Caco-2 (cell line): ENCODE measurements at regions not wholly inside any gene's neighbourhood (a gene's known extent, or its start where the extent isn't known, plus 50 kb on each side); places are given as distances from the start of the nearest gene placed in this dataset.

Source experiments
- BruUV-seq: library from RNA; stranded (reverse); fragments of 400-500 nt; replicated peaks from 2 replicates; lab custom pipeline; 2021; lab: Mats Ljungman, UMichigan
- CTCF ChIA-PET: fragments of 300-600 bp; sonication (Branson Sonifier 250); formaldehyde crosslinking; loops from one replicate; lab custom pipeline; 2022; ENCODE audit warnings: antibody characterized with exemption; lab: Charles Lee
- POLR2A ChIA-PET: fragments of 300-600 bp; sonication (Branson Sonifier 250); formaldehyde crosslinking; loops from one replicate; lab custom pipeline; 2022; ENCODE audit warnings: antibody characterized with exemption; lab: Charles Lee
- DNase-seq, 2 experiments: peaks; one replicate each; pipeline versions ENCODE4 v3.0.0 to v3.0.0-alpha.2; 2020 to 2022
- H3K27me3 ChIP-seq: replicated peaks from 2 replicates; pipeline ENCODE4 v1.6.0; 2011; ENCODE audit warnings: low read length; ENCODE audit not compliant: control insufficient read depth, insufficient read depth
- H3K36me3 ChIP-seq: 2 replicates; pipeline ENCODE4 v1.5.1; 2011; ENCODE audit warnings: low read length; ENCODE audit not compliant: control insufficient read depth, insufficient read depth
- H3K4me1 ChIP-seq: fragments of 250-450 bp; sonication (Bioruptor Pico); 2 replicates; pipeline ENCODE4 v1.5.1; 2020; ENCODE audit warnings: mild to moderate bottlenecking
- H3K4me3 ChIP-seq: 2 replicates; pipeline ENCODE4 v1.5.1; 2011; ENCODE audit warnings: low read depth, mild to moderate bottlenecking, control low read depth, low read length
- H3K9me3 ChIP-seq: fragments of 250-450 bp; sonication (Bioruptor Pico); 2 replicates; pipeline ENCODE4 v1.5.1; 2020; ENCODE audit warnings: mild to moderate bottlenecking, moderate library complexity
- H3K27ac Mint-ChIP-seq: one replicate; pipeline ENCODE4 v1.8.0; 2022; ENCODE audit warnings: mixed read lengths; ENCODE audit not compliant: unreplicated experiment
- H3K27me3 Mint-ChIP-seq: one replicate; pipeline ENCODE4 v1.8.0; 2022; ENCODE audit warnings: mixed read lengths; ENCODE audit not compliant: insufficient read depth, unreplicated experiment
- H3K36me3 Mint-ChIP-seq: one replicate; pipeline ENCODE4 v1.8.0; 2022; ENCODE audit warnings: mild to moderate bottlenecking, mixed read lengths; ENCODE audit not compliant: insufficient read depth, unreplicated experiment
- H3K4me1 Mint-ChIP-seq: one replicate; pipeline ENCODE4 v1.8.0; 2022; ENCODE audit warnings: low read depth, mixed read lengths; ENCODE audit not compliant: unreplicated experiment
- H3K4me3 Mint-ChIP-seq: one replicate; pipeline ENCODE4 v1.8.0; 2022; ENCODE audit warnings: mild to moderate bottlenecking, moderate library complexity, mixed read lengths; ENCODE audit not compliant: unreplicated experiment
- H3K9me3 Mint-ChIP-seq: one replicate; pipeline ENCODE4 v1.8.0; 2022; ENCODE audit warnings: mixed read lengths; ENCODE audit not compliant: unreplicated experiment
- CTCF ChIP-seq, 2 experiments: fragments of 200-600 bp in 1 of 2; IDR thresholded peaks; 1 replicate in 1 of 2; 2 replicates in 1 of 2; pipeline versions ENCODE4 v1.5.1 to v1.8.0; 2011 to 2022; ENCODE audit warnings: antibody characterized with exemption in 1 of 2, control low read depth in 1 of 2, inconsistent platforms in 1 of 2, low read depth in 1 of 2, low read length in 1 of 2, mild to moderate bottlenecking in 1 of 2, moderate library complexity in 1 of 2; ENCODE audit not compliant: insufficient read depth in 1 of 2, severe bottlenecking in 1 of 2, unreplicated experiment in 1 of 2
- intact Hi-C: fragments of 100-400 bp; cut with micrococcal nuclease; formaldehyde crosslinking; loops from one replicate; pipeline ENCODE4 v1.10.0; 2022; ENCODE audit not compliant: unreplicated experiment

- intact Hi-C loops, result no loop called here
- Histone ChIP-seq H3K27me3 (no peaks in the 10 kb centered on the region), H3K9me3 (no peaks in the 10 kb centered on the region), H3K4me3 (no peak overlapping the region), H3K4me1 (no peaks in the 10 kb centered on the region), H3K36me3 (no peaks in the 10 kb centered on the region)
- no peaks in the 10 kb centered on the region for H3K4me1 Mint-ChIP-seq
- no peak for DNase-seq
- H3K9me3 Mint-ChIP-seq, result no peaks in the 10 kb centered on the region
- no peak overlapping the region for H3K4me3 Mint-ChIP-seq
- POLR2A ChIA-PET, result no interaction called here
- no TSS peak for BruUV-seq
- no peaks in the 10 kb centered on the region for H3K36me3 Mint-ChIP-seq
- no peak for TF ChIP-seq CTCF (IDR thresholded peaks at IDR 0.05; ENCODE audit: insufficient read depth in 1 of 2, low read depth in 1 of 2, low read length in 1 of 2, severe bottlenecking in 1 of 2, unreplicated experiment in 1 of 2)
- CTCF ChIA-PET, result no interaction called here
- no peak overlapping the region for H3K27ac Mint-ChIP-seq
- H3K27me3 Mint-ChIP-seq, result no peaks in the 10 kb centered on the region
Observed at GRCh38 chr1:41997153-41997552, 78.4 kb upstream of the HIVEP3 start.

GRCh38 chr1:41995441-41996130, 76.9 kb upstream of the HIVEP3 start:
- no peak overlapping the region for H3K4me3 Mint-ChIP-seq
- no peaks in the 10 kb centered on the region for H3K9me3 Mint-ChIP-seq
- Histone ChIP-seq H3K9me3 (no peaks in the 10 kb centered on the region), H3K36me3 (no peaks in the 10 kb centered on the region), H3K4me3 (no peak overlapping the region), H3K27me3 (no peaks in the 10 kb centered on the region), H3K4me1 (no peaks in the 10 kb centered on the region)
- intact Hi-C loops, result no loop called here
- no peak for DNase-seq
- no peaks in the 10 kb centered on the region for H3K4me1 Mint-ChIP-seq
- H3K36me3 Mint-ChIP-seq, result no peaks in the 10 kb centered on the region
- ChIA-PET POLR2A (no interaction called here), CTCF (no interaction called here)
- BruUV-seq, result no TSS peak
- H3K27me3 Mint-ChIP-seq, result no peaks in the 10 kb centered on the region
- TF ChIP-seq CTCF (IDR thresholded peaks at IDR 0.05; ENCODE audit: insufficient read depth in 1 of 2, low read depth in 1 of 2, low read length in 1 of 2, severe bottlenecking in 1 of 2, unreplicated experiment in 1 of 2), result no peak
- no peak overlapping the region for H3K27ac Mint-ChIP-seq

GRCh38 chr1:41994195-41994894, 75.6 kb upstream of the HIVEP3 start:
- no peaks in the 10 kb centered on the region for H3K27me3 ChIP-seq
- BruUV-seq, result no TSS peak
- no peak overlapping the region for H3K4me3 Mint-ChIP-seq
- no peak overlapping the region for H3K4me3 ChIP-seq
- no peak overlapping the region for H3K27ac Mint-ChIP-seq
- H3K36me3 ChIP-seq, result no peaks in the 10 kb centered on the region
- CTCF ChIA-PET, result no interaction called here
- H3K27me3 Mint-ChIP-seq, result no peaks in the 10 kb centered on the region
- POLR2A ChIA-PET, result no interaction called here
- no peaks in the 10 kb centered on the region for H3K9me3 ChIP-seq
- no peaks in the 10 kb centered on the region for H3K4me1 Mint-ChIP-seq
- H3K4me1 ChIP-seq, result no peaks in the 10 kb centered on the region
- DNase-seq, result no peak
- TF ChIP-seq CTCF (IDR thresholded peaks at IDR 0.05; ENCODE audit: insufficient read depth in 1 of 2, low read depth in 1 of 2, low read length in 1 of 2, severe bottlenecking in 1 of 2, unreplicated experiment in 1 of 2), result no peak
- no peaks in the 10 kb centered on the region for H3K9me3 Mint-ChIP-seq
- intact Hi-C loops, result no loop called here
- no peaks in the 10 kb centered on the region for H3K36me3 Mint-ChIP-seq
